ENCODE measurements at regions not wholly inside any gene's neighbourhood (a gene's known extent, or its start where the extent isn't known, plus 50 kb on each side); places are given as distances from the start of the nearest gene placed in this dataset.

- ChIA-PET POLR2A (no interaction called here), CTCF (interaction anchor here (0.6 kb wide), 1 partner anchor 205 kb away, joined by 4 read pairs; no protein-coding TSS in a partner anchor)
- no peak overlapping the region for H3K4me3 ChIP-seq (ENCODE audit: low read depth, low read length)
- TF ChIP-seq ZNF449 (tag by site-specific recombination; IDR thresholded peaks at IDR 0.05) (no peak), ZNF362 (tag by site-specific recombination; IDR thresholded peaks at IDR 0.05) (no peak), ZNF175 (tag by site-specific recombination; IDR thresholded peaks at IDR 0.05) (no peak), ZNF404 (tag by site-specific recombination; IDR thresholded peaks at IDR 0.05) (no peak), ZNF473 (tag by site-specific recombination; IDR thresholded peaks at IDR 0.05) (no peak), ZNF26 (tag by site-specific recombination; IDR thresholded peaks at IDR 0.05) (no peak), ZNF747 (tag by site-specific recombination; IDR thresholded peaks at IDR 0.05) (no peak), ZNF596 (tag by site-specific recombination; IDR thresholded peaks at IDR 0.05) (no peak), ZNF610 (tag by site-specific recombination; IDR thresholded peaks at IDR 0.05; ENCODE audit: borderline replicate concordance) (no peak), AEBP2 (tag by site-specific recombination; IDR thresholded peaks at IDR 0.05; ENCODE audit: borderline replicate concordance) (no peak), ZNF157 (tag by site-specific recombination; IDR thresholded peaks at IDR 0.05) (no peak), ZBTB44 (tag by site-specific recombination; IDR thresholded peaks at IDR 0.05) (no peak), ZNF112 (tag by site-specific recombination; IDR thresholded peaks at IDR 0.05) (no peak), ZNF280D (tag by site-specific recombination; IDR thresholded peaks at IDR 0.05) (no peak), ZNF221 (tag by site-specific recombination; IDR thresholded peaks at IDR 0.05; ENCODE audit: borderline replicate concordance) (no peak), ZNF549 (tag by site-specific recombination; IDR thresholded peaks at IDR 0.05) (no peak), ZBTB48 (tag by site-specific recombination; IDR thresholded peaks at IDR 0.05) (no peak)
- no peak overlapping the region for H3K27ac ChIP-seq (ENCODE audit: extremely low read depth, low read depth, low read length)
- H3K9me3 ChIP-seq (ENCODE audit: control insufficient read depth, insufficient read depth, low read depth, low read length): no peaks in the 10 kb centered on the region
- H3K36me3 ChIP-seq (ENCODE audit: control insufficient read depth in 2 of 2, insufficient read depth in 1 of 2, low read length in 2 of 2): no peaks in the 10 kb centered on the region
- no peaks in the 10 kb centered on the region for H3K4me1 ChIP-seq (ENCODE audit: control insufficient read depth, insufficient read depth, low read length)
Observed at GRCh38 chr13:55403887-55404487, 1736.7 kb upstream of the PRR20A start.
